SK-N-SH (cell line): ENCODE measurements at regions not wholly inside any gene's neighbourhood (a gene's known extent, or its start where the extent isn't known, plus 50 kb on each side); places are given as distances from the start of the nearest gene placed in this dataset.

Source experiments
- CHD2 ChIP-seq: fragments of 150-350 bp; IDR thresholded peaks from 2 replicates; pipeline ENCODE4 v1.6.1; 2018; ENCODE audit warnings: low read length; ENCODE audit not compliant: partially characterized antibody
- CTCF ChIP-seq: fragments of 200-600 bp; sonication (generic); IDR thresholded peaks from 2 replicates; pipeline ENCODE4 v1.6.1; 2017; ENCODE audit warnings: antibody characterized with exemption, mild to moderate bottlenecking, moderate library complexity
- EZH2phosphoT487 ChIP-seq: fragments of 200-600 bp; sonication (generic); IDR thresholded peaks from 2 replicates; pipeline ENCODE4 v1.6.1; 2017; ENCODE audit warnings: low read depth, mixed run types, mild to moderate bottlenecking, antibody characterized with exemption, moderate library complexity, borderline replicate concordance
- FOSL2 ChIP-seq: IDR thresholded peaks from 2 replicates; pipeline ENCODE4 v1.4.0; 2012; ENCODE audit warnings: low read depth, mild to moderate bottlenecking, moderate library complexity, borderline replicate concordance
- GATA2 ChIP-seq: sonication (generic); formaldehyde crosslinking; IDR thresholded peaks from 2 replicates; pipeline ENCODE4 v1.5.0; 2020; ENCODE audit warnings: mild to moderate bottlenecking, missing genetic modification reagents
- RAD21 ChIP-seq: IDR thresholded peaks from 2 replicates; pipeline ENCODE4 v1.6.1; 2012; ENCODE audit warnings: mild to moderate bottlenecking, low read length
- REST ChIP-seq: IDR thresholded peaks from 2 replicates; pipeline ENCODE4 v1.6.1; 2012; ENCODE audit warnings: mild to moderate bottlenecking, low read depth, low read length, moderate library complexity
- SIN3A ChIP-seq: IDR thresholded peaks from 2 replicates; pipeline ENCODE4 v1.6.1; 2012; ENCODE audit warnings: low read depth, mild to moderate bottlenecking, low read length, moderate library complexity, borderline replicate concordance
- SMC3 ChIP-seq: IDR thresholded peaks from 2 replicates; pipeline ENCODE4 v1.6.1; 2012; ENCODE audit warnings: low read depth, low read length, improper control_type of control experiment
- TEAD4 ChIP-seq: IDR thresholded peaks from 2 replicates; pipeline ENCODE4 v1.4.0; 2012; ENCODE audit warnings: mild to moderate bottlenecking, borderline replicate concordance; ENCODE audit not compliant: insufficient read depth

- TF ChIP-seq CTCF (no peak), FOSL2 (no peak), REST (no peak), SIN3A (no peak), EZH2phosphoT487 (no peak), TEAD4 (no peak), GATA2 (CRISPR knock-in tag) (no peak), SMC3 (no peak), CHD2 (no peak), RAD21 (no peak)
Observed at GRCh38 chr6:167711768-167712730, 114.7 kb upstream of the AFDN start.
